Cardiac fibroblast (primary cell): ENCODE measurements at regions not wholly inside any gene's neighbourhood (a gene's known extent, or its start where the extent isn't known, plus 50 kb on each side); places are given as distances from the start of the nearest gene placed in this dataset.

Experiments used
- DNase-seq, 2 donors: peaks; one replicate each; pipeline versions ENCODE4 v3.0.0 to v3.0.0-alpha.2; 2010; ENCODE audit warnings: low read depth in 2 of 2
- H3K4me3 ChIP-seq, 2 donors: replicated peaks in 1 of 2; 1 replicate in 1 of 2; 2 replicates in 1 of 2; pipeline ENCODE4 v1.5.1; 2011; ENCODE audit warnings: low read depth in 2 of 2, low read length in 2 of 2, mild to moderate bottlenecking in 2 of 2, moderate library complexity in 1 of 2
- CTCF ChIP-seq: IDR thresholded peaks from one replicate; pipeline ENCODE4 v1.5.1; 2011; ENCODE audit warnings: low read depth, mild to moderate bottlenecking, low read length, inconsistent platforms

- no peak for DNase-seq
- no peak for TF ChIP-seq CTCF
- no peak overlapping the region for H3K4me3 ChIP-seq
These were observed 315.0 kb downstream of the TNS1 start for GRCh38 chr2:217687771-217688170.

GRCh38 chr2:217685255-217685605 is 317.6 kb downstream of the TNS1 start:
- no peak overlapping the region for H3K4me3 ChIP-seq
- peak; percentile 83 to 95 for DNase-seq
- TF ChIP-seq CTCF = no peak

- no peak for TF ChIP-seq CTCF
- H3K4me3 ChIP-seq = no peak overlapping the region
- no peak for DNase-seq
These were observed 318.2 kb downstream of the TNS1 start for GRCh38 chr2:217684431-217685254.

GRCh38 chr2:217683106-217683870 is 319.5 kb downstream of the TNS1 start:
- no peak for DNase-seq
- no peak overlapping the region for H3K4me3 ChIP-seq
- no peak for TF ChIP-seq CTCF

- no peak for DNase-seq
- H3K4me3 ChIP-seq = no peak overlapping the region
- TF ChIP-seq CTCF = no peak
These were observed 321.0 kb downstream of the TNS1 start for GRCh38 chr2:217681791-217682190.

- DNase-seq = no peak
- no peak for TF ChIP-seq CTCF
- no peak overlapping the region for H3K4me3 ChIP-seq
These were observed 322.4 kb downstream of the TNS1 start for GRCh38 chr2:217680381-217680780.
